ENCODE measurements at regions not wholly inside any gene's neighbourhood (a gene's known extent, or its start where the extent isn't known, plus 50 kb on each side); places are given as distances from the start of the nearest gene placed in this dataset.

DNA sequence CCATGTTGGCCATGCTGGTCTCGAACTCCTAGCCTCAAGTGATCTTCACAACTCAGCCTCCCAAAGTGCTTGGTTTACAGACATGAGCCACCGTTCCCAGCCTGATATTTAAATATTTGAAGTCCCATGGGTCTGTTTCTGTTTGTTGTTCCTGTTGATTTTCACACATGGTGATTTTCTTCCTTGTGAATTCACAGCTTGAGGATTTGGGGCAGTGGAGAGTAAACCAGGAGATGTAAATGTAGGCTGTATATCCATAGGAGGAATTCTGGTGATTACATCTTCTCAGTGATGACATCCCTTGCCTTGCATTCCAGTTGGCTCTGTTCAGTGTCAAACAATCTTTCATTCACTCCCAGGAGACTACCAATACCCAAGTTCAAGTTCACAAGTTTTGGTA lies 471.9 kb downstream of the KCTD12 start:
- DNase-seq, result no peak

GRCh38 chr13:76406243-76406642 lies 480.0 kb downstream of the KCTD12 start:
- DNase-seq, result no peak

DNA sequence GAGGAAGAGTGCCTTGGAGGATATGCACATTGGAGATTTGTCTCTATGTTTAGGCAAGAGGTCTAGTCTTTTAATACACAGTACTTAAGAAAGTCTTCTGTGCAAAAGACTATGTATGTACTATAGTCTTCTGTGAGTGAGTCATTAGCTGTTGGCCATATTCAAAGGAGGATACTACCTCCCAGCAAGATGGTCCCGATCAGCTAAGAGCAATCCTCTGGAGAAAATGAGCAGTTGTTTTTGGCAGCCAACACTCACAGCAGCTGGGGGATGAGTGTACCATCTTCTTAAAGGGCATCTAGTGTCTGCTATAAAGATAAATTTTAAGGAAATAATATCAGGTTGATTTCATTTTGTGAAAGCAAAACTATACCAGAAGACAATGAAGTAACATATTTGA lies 487.8 kb downstream of the KCTD12 start:
- no peak for DNase-seq

DNA sequence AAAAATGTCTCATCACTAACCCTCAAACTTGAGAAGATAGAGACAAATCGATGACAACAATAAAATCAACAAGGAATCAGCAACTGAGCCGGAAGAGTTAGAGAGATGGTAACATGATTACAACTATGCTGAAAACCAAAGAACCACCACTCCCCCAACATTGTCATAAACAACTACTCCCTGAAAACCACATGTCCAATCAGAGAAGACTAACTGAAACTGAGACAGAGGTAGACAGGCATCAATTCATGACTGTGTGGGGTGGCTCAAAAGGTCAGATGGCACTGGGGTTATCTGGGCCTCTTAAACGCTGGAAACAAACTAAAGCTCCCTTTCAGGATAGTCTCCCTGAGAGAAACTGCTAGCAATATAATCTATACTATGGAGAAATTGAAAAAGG lies 488.8 kb downstream of the KCTD12 start:
- no peak for DNase-seq

DNA sequence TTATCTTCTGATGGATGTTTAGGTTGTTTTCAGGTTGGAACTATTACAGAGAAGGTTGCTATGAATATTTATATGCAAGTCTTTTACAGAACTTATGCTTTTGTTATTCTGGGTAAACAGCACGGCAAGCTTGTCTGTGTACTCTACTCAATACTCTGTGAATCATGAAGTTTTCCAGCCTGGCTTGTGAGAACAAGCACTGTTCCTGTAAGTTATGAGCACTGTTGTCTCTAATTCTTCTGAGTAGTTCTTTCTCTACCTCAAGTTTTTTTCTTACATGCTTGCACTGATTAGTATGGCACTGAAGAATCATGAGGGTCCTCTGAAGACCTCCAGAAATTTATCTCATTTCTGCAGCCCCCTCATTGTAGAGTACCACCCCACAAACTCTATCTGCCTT lies 496.9 kb downstream of the KCTD12 start:
- DNase-seq, result no peak

DNA sequence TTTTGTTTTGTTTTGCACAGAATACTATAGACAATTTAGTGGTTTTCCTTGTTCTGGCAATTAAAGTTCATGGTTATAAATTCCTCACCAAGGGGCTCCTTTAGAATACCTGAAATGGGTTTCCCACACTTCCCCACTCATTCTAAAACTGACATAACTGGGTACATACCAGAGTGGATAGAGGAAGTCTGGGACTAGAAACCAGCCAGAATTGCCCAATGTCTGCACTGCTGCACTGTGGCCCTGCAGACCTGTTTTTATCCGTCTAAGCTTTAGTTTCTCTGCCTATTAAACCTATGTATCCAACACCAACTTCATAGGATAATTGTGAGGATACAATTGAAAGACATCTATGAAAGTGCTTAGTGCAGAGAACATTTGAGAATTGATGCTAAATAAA lies 498.6 kb downstream of the KCTD12 start:
- DNase-seq, result no peak

DNA sequence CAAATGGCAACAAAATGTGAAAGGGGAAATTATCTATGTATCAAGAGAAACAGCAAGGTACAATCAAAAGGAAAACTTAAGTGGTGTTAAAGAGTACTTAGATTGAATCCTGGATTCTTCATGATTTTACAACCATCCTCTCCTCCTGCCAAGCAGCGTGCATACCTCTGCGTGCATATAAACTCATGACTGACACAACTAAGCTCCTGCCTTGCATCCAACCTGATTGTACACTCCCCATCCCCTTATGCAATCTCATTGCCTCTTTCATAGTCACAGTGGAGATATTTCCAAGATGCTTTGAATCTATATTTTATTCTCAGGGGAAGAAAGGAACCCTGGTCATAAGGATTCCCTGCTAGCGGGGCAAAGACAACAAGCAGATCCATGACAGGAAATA lies 499.9 kb downstream of the KCTD12 start:
- no peak for DNase-seq

DNA sequence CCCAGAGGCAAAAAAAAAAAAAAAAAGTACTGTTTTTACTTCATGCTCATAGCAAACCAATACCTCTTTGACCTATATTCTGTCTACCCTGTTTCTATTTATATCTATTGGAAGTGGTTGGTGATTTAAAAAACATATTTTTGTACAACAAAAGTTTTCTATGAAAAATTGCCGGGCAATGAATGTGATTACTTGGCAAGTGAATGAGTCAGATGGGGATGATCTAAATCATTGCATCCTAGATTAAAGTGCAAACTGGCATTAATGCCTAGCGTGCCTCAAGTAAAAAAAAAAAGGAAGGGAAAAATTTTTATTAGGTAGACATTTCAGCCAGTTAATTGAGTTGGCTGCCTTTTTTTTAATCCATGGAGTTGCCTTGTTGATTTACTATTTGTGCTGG lies 500.6 kb downstream of the KCTD12 start:
- no peak for DNase-seq

GRCh38 chr13:76383676-76384461 lies 502.3 kb downstream of the KCTD12 start:
- no peak for DNase-seq

DNA sequence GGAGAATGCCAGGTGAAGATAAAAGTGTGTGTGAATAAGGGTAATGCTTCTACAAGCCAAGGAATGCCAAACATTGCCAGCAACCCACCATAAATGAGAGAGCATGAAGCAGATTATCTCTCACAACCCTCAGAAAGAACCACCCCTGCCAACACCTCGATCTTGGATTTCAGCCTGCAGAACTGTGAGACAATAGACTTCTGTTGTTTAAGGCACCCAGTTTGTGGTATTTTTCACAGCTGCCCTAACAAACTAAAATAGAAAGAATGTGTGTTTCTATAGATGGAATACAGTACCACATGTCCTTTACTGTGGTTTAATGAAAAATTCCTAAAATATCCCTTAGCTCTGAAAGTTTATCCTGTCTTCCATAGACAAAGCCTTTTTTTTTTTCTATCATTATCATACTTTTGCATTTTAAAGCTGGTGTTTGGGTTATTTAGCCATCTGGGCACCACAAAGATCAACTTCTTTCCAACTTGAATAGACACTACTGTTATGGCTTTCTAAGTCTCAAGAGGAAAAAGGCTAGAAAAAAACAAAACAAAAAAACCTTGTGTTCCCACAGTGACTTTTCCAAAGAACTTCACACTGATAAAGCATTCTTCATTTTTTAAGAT lies 505.6 kb downstream of the KCTD12 start:
- no peak for DNase-seq

GRCh38 chr13:76379341-76380105 lies 506.7 kb downstream of the KCTD12 start:
- DNase-seq, result no peak

GRCh38 chr13:76378767-76379166 lies 507.4 kb downstream of the KCTD12 start:
- no peak for DNase-seq

- no peak for DNase-seq
These were observed 522.4 kb downstream of the KCTD12 start for GRCh38 chr13:76363682-76364289.

DNA sequence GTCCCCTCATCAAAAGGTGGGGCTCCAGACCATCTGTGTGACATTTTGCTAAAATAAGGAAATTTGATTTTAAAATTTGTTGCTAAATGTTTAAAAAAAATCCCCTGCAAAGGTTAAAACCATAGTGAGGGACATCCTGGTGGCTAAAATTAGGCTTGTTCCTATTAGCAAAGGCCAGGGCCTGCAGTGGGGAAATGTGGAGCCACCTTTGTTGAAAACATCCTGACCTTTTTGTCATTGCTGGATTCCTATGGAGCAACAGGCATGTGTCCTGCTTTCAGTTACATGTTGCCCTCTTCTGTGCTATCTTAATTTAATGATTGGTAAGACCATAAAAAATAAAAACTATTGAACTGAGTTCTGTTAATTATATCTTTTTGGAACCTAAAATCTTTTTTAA lies 524.3 kb downstream of the KCTD12 start:
- no peak for DNase-seq

DNA sequence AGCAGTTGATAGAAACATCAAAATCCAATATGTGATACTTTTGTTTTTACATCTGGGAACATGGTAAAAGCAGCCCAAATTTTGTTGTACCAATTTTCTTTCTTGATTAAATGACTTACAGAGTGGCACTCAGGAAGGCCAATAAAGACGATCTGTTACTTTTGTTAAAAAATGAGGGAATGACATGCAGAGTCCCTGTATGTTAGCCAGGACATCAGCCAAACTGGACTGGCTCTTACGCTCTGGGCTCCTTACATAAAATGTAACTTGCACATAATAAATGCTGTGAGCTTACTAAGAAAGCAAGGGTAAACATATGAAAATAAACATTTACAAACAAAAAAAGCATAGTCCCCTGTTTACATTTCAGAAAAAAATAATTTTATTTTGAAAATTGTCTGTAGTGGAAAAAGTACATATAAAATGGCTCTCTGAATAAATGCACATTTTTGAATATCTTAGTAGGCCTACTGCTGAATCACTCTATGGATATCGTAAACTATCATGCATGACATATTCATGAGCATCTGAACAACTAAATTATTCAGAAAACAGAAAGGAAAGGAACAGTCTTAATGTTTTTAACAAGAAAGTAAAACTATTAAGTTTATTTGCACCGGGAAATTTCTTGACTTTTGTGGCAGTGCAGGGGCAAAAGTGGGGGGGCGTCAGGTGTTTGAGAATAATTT lies 534.5 kb downstream of the KCTD12 start:
- no peak for DNase-seq

- DNase-seq, result no peak
These were observed 535.8 kb downstream of the KCTD12 start for GRCh38 chr13:76350399-76350798.

- DNase-seq, result no peak
These were observed 536.5 kb downstream of the KCTD12 start for GRCh38 chr13:76349700-76350099.

DNA sequence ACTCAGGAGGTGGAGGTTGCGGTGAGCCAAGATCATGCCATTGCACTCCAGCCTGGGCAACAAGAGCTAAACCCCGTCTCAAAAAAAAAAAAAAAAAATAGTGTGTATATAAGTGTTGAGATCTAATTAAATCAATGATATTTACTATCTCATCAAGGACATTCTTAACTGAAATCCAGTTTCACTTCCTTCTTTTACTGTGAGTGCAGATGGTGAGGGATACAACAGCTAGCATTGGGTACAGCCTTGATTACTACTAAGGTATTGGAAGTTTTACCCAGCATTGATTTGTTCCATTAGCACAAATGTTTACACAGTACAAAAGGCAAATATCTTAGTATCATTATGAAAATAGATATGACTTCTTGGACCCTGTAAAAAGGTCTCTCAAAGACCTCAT lies 546.6 kb downstream of the KCTD12 start:
- no peak for DNase-seq

- no peak for DNase-seq
These were observed 548.2 kb downstream of the KCTD12 start for GRCh38 chr13:76338003-76338402.

GRCh38 chr13:76336889-76337844 lies 549.0 kb downstream of the KCTD12 start:
- no peak for DNase-seq

DNA sequence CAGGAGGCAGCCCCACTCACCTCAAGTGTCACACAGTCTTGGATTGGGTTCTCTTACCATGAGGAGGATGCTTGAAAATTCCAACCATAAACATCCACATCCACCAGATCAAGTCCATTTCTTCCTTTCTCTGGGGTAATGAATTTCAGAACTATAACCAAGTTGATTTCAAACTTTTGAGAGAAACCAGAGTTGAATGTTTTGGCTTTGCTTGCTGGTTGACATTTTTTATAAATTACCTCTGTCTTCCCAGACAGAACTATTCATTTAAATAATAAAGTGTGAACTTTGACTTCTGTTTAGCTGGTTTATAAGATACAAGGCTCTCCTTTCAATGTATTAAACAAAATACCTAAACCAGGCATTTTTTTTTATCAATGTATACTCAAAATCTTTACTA lies 550.7 kb downstream of the KCTD12 start:
- no peak for DNase-seq
